CD4-positive, alpha-beta T cell treated with Interleukin-10 for 1 hour (primary cell): ENCODE measurements at regions not wholly inside any gene's neighbourhood (a gene's known extent, or its start where the extent isn't known, plus 50 kb on each side); places are given as distances from the start of the nearest gene placed in this dataset.
"Not testable (repeated sequence)": the region's sequence is repeated elsewhere in the genome, so short reads cannot be mapped to it uniquely, and the experiment has no call there.

Experiments used
- DNase-seq: peaks from one replicate; pipeline ENCODE4 v3.0.0-alpha.2; 2020

GRCh38 chr15:20473465-20473864, 68.1 kb downstream of the GOLGA6L6 start:
- DNase-seq, result not testable (repeated sequence)

- DNase-seq, result not testable (repeated sequence)
Measured at GRCh38 chr15:20472983-20473382, 68.6 kb downstream of the GOLGA6L6 start.

GRCh38 chr15:20470810-20471209, 70.8 kb downstream of the GOLGA6L6 start:
- not testable (repeated sequence) for DNase-seq

- DNase-seq, result not testable (repeated sequence)
Measured at GRCh38 chr15:20441138-20441537, 100.5 kb downstream of the GOLGA6L6 start.

- DNase-seq, result not testable (repeated sequence)
Measured at GRCh38 chr15:20440390-20440789, 101.2 kb downstream of the GOLGA6L6 start.

GRCh38 chr15:20439111-20439510, 102.5 kb downstream of the GOLGA6L6 start:
- not testable (repeated sequence) for DNase-seq

- DNase-seq, result not testable (repeated sequence)
Measured at GRCh38 chr15:20438255-20438654, 103.3 kb downstream of the GOLGA6L6 start.

- DNase-seq, result not testable (repeated sequence)
Measured at GRCh38 chr15:20433468-20433867, 108.1 kb downstream of the GOLGA6L6 start.

- not testable (repeated sequence) for DNase-seq
Measured at GRCh38 chr15:20430495-20430894, 111.1 kb downstream of the GOLGA6L6 start.

- DNase-seq, result not testable (repeated sequence)
Measured at GRCh38 chr15:20420710-20421109, 120.9 kb downstream of the GOLGA6L6 start.

GRCh38 chr15:20416618-20417017, 125.0 kb downstream of the GOLGA6L6 start:
- DNase-seq, result not testable (repeated sequence)

- DNase-seq, result not testable (repeated sequence)
Measured at GRCh38 chr15:20409667-20410198, 131.9 kb downstream of the GOLGA6L6 start.

- DNase-seq, result no peak
Measured at GRCh38 chr15:20409247-20409646, 132.4 kb downstream of the GOLGA6L6 start.

- no peak for DNase-seq
Measured at GRCh38 chr15:20407553-20407952, 134.0 kb downstream of the GOLGA6L6 start.

- not testable (repeated sequence) for DNase-seq
Measured at GRCh38 chr15:20404571-20404970, 137.0 kb downstream of the GOLGA6L6 start.

GRCh38 chr15:20402586-20402985, 139.0 kb downstream of the GOLGA6L6 start:
- DNase-seq, result not testable (repeated sequence)

- not testable (repeated sequence) for DNase-seq
Measured at GRCh38 chr15:20401058-20401457, 140.5 kb downstream of the GOLGA6L6 start.

GRCh38 chr15:20398680-20399079, 142.9 kb downstream of the GOLGA6L6 start:
- DNase-seq, result not testable (repeated sequence)

- DNase-seq, result not testable (repeated sequence)
Measured at GRCh38 chr15:20388161-20388560, 153.4 kb downstream of the GOLGA6L6 start.

GRCh38 chr15:20386198-20386597, 155.4 kb downstream of the GOLGA6L6 start:
- DNase-seq, result no peak

- not testable (repeated sequence) for DNase-seq
Measured at GRCh38 chr15:20380199-20380598, 161.4 kb downstream of the GOLGA6L6 start.

GRCh38 chr15:20376872-20377271, 164.7 kb downstream of the GOLGA6L6 start:
- DNase-seq, result no peak

GRCh38 chr15:20372416-20372815, 169.2 kb downstream of the GOLGA6L6 start:
- not testable (repeated sequence) for DNase-seq

GRCh38 chr15:20369500-20369899, 172.1 kb downstream of the GOLGA6L6 start:
- DNase-seq, result no peak

GRCh38 chr15:20368974-20369373, 172.6 kb downstream of the GOLGA6L6 start:
- DNase-seq, result no peak
